BJ (cell line): ENCODE measurements at regions not wholly inside any gene's neighbourhood (a gene's known extent, or its start where the extent isn't known, plus 50 kb on each side); places are given as distances from the start of the nearest gene placed in this dataset.

Source experiments
- CTCF ChIA-PET: fragments of 350-600 bp; formaldehyde crosslinking; extraction: SDS; loops from one replicate; lab custom pipeline; 2021; ENCODE audit warnings: antibody characterized with exemption, inconsistent platforms; lab: Yijun Ruan, JAX
- POLR2A ChIA-PET: fragments of 300-600 bp; sonication (Branson Sonifier 250); formaldehyde crosslinking; extraction: SDS; loops from one replicate; lab custom pipeline; 2021; ENCODE audit warnings: antibody characterized with exemption; lab: Charles Lee
- DNase-seq: peaks from one replicate; pipeline ENCODE4 v3.0.0-alpha.2; 2011; ENCODE audit warnings: low read depth
- H3K27me3 ChIP-seq: 2 replicates; pipeline ENCODE4 v1.6.0; 2011; ENCODE audit warnings: low read length; ENCODE audit not compliant: control insufficient read depth, insufficient read depth
- H3K36me3 ChIP-seq: 2 replicates; pipeline ENCODE4 v1.5.1; 2011; ENCODE audit warnings: low read length; ENCODE audit not compliant: control insufficient read depth, insufficient read depth
- H3K4me3 ChIP-seq: 2 replicates; pipeline ENCODE4 v1.5.1; 2011; ENCODE audit warnings: low read depth, mild to moderate bottlenecking, control low read depth, low read length
- TF ChIP-seq, protein P1 (sequence below): IDR thresholded peaks from 2 replicates; pipeline ENCODE4 v1.5.1; 2011; ENCODE audit warnings: low read depth, mild to moderate bottlenecking, control low read depth, inconsistent platforms, low read length, moderate library complexity; ENCODE audit not compliant: insufficient read depth

DNA sequence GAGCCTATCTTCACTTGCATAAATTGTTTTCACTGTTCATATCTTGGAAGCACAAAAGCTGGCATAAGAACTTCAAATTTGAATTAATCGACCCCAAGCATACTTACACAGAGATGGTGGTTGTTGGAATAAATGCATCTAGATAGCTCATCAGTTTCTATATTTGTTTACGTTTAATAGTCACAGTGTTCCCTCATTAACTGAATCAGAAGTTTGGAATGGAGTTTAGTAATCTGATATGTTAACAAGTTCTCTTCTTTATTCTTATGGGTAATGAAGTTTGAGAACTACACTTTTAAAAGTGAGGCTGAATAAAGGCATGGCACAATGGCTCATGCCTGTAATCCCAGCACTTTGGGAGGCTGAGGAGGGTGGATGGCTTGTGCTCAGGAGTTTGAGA is 886.7 kb upstream of the PCDH20 start:
- TF ChIP-seq, protein P1, sequence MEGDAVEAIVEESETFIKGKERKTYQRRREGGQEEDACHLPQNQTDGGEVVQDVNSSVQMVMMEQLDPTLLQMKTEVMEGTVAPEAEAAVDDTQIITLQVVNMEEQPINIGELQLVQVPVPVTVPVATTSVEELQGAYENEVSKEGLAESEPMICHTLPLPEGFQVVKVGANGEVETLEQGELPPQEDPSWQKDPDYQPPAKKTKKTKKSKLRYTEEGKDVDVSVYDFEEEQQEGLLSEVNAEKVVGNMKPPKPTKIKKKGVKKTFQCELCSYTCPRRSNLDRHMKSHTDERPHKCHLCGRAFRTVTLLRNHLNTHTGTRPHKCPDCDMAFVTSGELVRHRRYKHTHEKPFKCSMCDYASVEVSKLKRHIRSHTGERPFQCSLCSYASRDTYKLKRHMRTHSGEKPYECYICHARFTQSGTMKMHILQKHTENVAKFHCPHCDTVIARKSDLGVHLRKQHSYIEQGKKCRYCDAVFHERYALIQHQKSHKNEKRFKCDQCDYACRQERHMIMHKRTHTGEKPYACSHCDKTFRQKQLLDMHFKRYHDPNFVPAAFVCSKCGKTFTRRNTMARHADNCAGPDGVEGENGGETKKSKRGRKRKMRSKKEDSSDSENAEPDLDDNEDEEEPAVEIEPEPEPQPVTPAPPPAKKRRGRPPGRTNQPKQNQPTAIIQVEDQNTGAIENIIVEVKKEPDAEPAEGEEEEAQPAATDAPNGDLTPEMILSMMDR: no peak
- Histone ChIP-seq H3K36me3 (no peaks in the 10 kb centered on the region), H3K4me3 (no peak overlapping the region), H3K27me3 (no peaks in the 10 kb centered on the region)
- CTCF ChIA-PET: no interaction called here
- POLR2A ChIA-PET: no interaction called here
- DNase-seq: no peak

DNA sequence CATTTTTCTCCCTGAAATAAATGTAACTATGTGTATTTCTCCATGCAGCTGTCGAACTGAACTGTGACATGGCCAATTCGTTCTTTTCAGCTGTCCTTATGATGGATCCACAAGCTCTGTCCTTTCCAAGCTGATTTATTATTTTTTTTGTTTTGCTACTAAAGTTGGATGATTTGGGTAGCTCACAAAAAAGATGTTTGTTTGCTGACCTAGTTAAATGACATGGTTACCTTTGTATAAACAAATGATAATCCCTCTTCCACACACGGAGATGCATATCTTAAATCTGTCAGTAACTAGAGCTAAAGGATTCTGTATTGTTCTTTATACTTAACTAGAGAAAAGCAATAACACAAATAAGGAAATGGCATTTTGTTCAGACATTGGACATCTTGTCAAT is 884.3 kb upstream of the PCDH20 start:
- Histone ChIP-seq H3K36me3 (no peaks in the 10 kb centered on the region), H3K4me3 (no peak overlapping the region), H3K27me3 (no peaks in the 10 kb centered on the region)
- POLR2A ChIA-PET: no interaction called here
- CTCF ChIA-PET: no interaction called here
- TF ChIP-seq, protein P1: no peak
- no peak for DNase-seq

DNA sequence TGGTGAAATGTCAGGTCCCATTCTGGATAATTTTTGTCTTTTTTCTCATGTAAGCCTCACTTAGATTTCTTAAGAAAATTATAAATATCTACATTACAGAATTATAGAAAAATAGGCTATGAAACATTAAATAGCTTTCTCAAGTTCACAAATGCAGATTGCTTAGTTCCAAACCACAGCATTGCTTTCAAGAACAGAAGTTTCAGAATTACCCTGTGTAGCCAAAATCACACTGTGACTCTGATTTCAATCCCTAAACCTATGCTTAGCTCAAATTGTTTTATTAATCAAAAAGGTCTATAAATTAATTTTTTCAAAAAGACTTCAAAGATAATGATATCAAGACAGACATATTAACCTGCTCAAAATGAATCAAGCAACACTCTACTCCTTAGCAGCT is 881.2 kb upstream of the PCDH20 start:
- ChIA-PET CTCF (no interaction called here), POLR2A (no interaction called here)
- DNase-seq: no peak
- Histone ChIP-seq H3K27me3 (no peaks in the 10 kb centered on the region), H3K36me3 (no peaks in the 10 kb centered on the region), H3K4me3 (no peak overlapping the region)
- TF ChIP-seq, protein P1: no peak

DNA sequence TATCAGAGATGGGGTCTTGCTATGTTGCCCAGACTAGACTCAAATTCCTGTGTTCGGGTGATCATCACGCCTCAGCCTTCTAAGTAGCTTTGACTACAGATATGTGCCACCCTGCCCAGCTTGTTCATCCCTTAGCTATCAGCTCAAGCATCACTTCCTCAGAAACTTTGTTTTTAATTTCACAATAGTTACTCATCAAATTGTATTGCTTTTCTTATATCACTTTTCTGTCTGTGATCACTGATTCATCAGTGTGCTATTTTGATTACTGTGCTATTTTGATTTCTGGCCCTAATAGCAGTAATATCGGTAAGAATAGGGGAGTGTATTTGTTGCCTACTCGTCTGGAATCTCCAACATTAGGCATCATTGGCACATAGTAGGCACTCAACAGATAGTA is 878.6 kb upstream of the PCDH20 start:
- ChIA-PET POLR2A (no interaction called here), CTCF (no interaction called here)
- H3K36me3 ChIP-seq: no peaks in the 10 kb centered on the region
- no peak for DNase-seq
- no peak overlapping the region for H3K4me3 ChIP-seq
- TF ChIP-seq, protein P1: no peak
- H3K27me3 ChIP-seq: no peaks in the 10 kb centered on the region

DNA sequence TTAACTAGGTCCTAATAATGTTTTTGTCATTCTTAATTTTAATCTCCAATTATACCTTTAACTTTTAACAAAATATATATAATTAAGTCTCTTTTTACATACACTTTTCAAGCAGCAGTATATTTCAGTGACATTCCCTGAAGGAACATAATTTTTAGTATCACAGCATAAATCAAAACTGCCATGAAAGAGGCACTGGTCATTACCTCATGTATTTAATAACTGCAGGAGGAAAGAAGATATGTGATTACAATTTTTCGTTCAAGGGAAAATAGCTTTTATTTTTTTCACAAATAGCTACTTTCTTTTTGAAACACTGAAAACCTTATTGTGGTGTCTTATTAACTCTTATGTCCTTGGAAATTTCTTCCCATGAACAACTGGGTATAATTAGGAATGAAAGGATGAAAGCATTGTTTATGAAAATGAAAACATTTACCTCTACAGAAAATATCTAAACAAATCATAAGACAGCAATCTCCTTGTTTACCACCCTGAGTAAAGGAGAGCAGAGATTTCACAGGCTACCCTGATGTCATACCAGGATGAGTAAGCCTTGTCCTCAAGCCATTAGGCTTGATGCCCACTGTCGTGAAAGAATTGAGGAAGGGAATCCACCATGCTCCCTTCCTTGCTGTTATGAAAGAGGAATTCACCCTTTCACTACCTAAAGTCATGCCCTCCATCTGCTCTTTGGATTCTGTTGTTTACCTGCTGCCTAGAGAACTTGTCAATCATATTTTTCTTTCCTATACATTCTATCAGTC is 877.2 kb upstream of the PCDH20 start:
- Histone ChIP-seq H3K4me3 (no peak overlapping the region), H3K36me3 (no peaks in the 10 kb centered on the region), H3K27me3 (no peaks in the 10 kb centered on the region)
- ChIA-PET CTCF (no interaction called here), POLR2A (no interaction called here)
- TF ChIP-seq, protein P1: no peak
- DNase-seq: no peak
